Nephron progenitor cell (in vitro differentiated cells): ENCODE measurements at regions not wholly inside any gene's neighbourhood (a gene's known extent, or its start where the extent isn't known, plus 50 kb on each side); places are given as distances from the start of the nearest gene placed in this dataset.

ENCODE experiments used
- DNase-seq: peaks from one replicate; pipeline ENCODE4 v3.0.0; 2021
- H3K27ac Mint-ChIP-seq: 2 replicates; pipeline ENCODE4 v1.8.0; 2021; ENCODE audit warnings: mild to moderate bottlenecking, moderate library complexity, mixed read lengths
- H3K27me3 Mint-ChIP-seq: 2 replicates; pipeline ENCODE4 v1.8.0; 2021; ENCODE audit warnings: mild to moderate bottlenecking, low read depth, mixed read lengths; ENCODE audit not compliant: poor library complexity
- H3K36me3 Mint-ChIP-seq: 2 replicates; pipeline ENCODE4 v1.8.0; 2021; ENCODE audit warnings: low read depth, mixed read lengths
- H3K4me1 Mint-ChIP-seq: 2 replicates; pipeline ENCODE4 v1.8.0; 2021; ENCODE audit warnings: mixed read lengths
- H3K4me3 Mint-ChIP-seq: 2 replicates; pipeline ENCODE4 v1.8.0; 2021; ENCODE audit warnings: mild to moderate bottlenecking, moderate library complexity, mixed read lengths
- H3K9me3 Mint-ChIP-seq: 2 replicates; pipeline ENCODE4 v1.8.0; 2021; ENCODE audit warnings: mild to moderate bottlenecking, moderate library complexity, mixed read lengths
- TF ChIP-seq, protein P1 (sequence below): fragments of 200-600 bp; sonication (generic); IDR thresholded peaks from 2 replicates; pipeline ENCODE4 v1.5.0; 2021; ENCODE audit warnings: antibody characterized with exemption

DNA sequence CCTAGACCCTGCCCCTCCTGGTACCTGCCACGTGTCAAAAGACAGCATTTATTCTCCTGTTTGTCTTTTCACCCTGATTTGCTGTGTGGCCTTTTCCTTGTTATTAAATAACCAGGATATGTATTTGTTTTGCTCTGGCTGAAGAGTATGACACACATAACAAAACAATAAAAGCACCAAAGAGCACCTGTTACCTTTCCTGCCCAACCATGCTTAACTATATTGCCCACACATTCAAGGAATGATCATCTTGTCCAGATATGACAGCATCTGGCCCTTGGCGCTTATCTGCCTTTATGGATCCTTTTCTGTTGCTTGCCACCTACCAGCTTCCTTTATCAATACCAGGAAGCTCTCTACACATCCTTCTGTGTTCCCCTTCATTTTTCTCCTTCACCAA is 357.7 kb downstream of the FGFR2 start:
- TF ChIP-seq, protein P1, sequence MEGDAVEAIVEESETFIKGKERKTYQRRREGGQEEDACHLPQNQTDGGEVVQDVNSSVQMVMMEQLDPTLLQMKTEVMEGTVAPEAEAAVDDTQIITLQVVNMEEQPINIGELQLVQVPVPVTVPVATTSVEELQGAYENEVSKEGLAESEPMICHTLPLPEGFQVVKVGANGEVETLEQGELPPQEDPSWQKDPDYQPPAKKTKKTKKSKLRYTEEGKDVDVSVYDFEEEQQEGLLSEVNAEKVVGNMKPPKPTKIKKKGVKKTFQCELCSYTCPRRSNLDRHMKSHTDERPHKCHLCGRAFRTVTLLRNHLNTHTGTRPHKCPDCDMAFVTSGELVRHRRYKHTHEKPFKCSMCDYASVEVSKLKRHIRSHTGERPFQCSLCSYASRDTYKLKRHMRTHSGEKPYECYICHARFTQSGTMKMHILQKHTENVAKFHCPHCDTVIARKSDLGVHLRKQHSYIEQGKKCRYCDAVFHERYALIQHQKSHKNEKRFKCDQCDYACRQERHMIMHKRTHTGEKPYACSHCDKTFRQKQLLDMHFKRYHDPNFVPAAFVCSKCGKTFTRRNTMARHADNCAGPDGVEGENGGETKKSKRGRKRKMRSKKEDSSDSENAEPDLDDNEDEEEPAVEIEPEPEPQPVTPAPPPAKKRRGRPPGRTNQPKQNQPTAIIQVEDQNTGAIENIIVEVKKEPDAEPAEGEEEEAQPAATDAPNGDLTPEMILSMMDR, result no peak
- Mint-ChIP-seq H3K4me1 (peaks cover 42% of the 10 kb centered on the region), H3K4me3 (no peak overlapping the region), H3K27ac (no peak overlapping the region), H3K27me3 (peaks cover 16% of the 10 kb centered on the region), H3K36me3 (no peaks in the 10 kb centered on the region), H3K9me3 (peaks cover 23% of the 10 kb centered on the region)
- no peak for DNase-seq

DNA sequence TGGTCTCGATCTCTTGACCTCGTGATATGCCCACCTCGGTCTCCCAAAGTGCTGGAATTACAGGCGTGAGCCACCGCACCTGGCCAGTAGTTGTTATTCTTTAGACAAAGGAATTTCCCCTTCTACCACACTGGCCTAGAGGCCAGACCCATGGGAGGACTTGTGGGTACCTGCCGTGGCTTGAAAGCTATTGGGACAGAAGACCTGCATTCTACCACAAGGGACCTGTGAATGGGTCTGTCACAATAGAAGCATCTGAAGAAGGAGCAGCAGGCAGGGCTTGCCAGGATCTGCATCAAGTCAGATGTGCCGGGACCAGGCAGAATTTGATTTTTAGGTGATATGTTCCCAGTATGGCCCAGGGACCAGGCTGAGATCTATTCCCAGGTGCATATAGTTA is 356.9 kb downstream of the FGFR2 start:
- no peak for DNase-seq
- no peak overlapping the region for H3K4me3 Mint-ChIP-seq
- no peaks in the 10 kb centered on the region for H3K36me3 Mint-ChIP-seq
- H3K9me3 Mint-ChIP-seq, result peaks cover 15% of the 10 kb centered on the region
- TF ChIP-seq, protein P1, result no peak
- peaks cover 46% of the 10 kb centered on the region for H3K4me1 Mint-ChIP-seq
- no peak overlapping the region for H3K27ac Mint-ChIP-seq
- H3K27me3 Mint-ChIP-seq, result peaks cover 12% of the 10 kb centered on the region

DNA sequence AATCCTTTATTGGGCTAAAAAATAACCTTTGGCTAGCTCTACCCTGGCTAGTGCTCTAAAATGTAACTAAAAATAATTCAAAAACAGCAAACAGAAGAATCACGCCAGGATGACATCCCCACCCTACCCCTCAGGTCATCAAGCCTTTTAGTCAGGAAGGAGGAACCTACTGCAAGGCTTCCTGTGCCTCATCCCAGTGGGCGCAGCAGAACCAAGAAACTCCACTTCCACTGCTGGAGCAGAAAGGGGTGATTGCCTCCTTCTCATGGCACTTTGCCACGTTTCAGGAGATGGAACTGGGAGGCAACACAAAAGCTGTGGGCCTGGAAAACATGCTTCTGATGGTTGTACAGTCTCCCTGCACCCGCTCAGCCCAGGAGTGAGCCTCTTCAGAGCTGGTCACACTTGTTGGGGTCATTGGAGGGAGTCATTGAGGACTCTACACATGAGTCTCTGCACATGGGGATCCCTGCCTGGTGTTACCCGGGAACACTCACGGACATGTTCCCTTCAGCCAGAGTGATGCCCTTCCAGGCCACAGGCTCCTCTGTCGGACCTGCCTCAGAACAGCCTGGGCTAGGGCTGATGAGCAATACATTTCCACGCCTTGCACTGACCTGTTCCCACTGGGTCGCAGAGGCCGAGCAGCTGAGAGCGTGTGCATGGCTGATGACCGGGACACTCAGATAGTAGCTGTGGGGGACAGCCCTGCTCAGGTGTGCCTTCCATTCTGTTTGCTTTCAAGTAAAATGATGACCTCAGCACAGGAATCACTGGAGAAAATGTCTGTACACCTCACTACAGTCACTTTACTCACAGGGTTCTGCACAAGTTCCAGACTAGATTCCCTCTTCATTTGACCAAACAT is 355.3 kb downstream of the FGFR2 start:
- Mint-ChIP-seq H3K9me3 (peaks cover 5% of the 10 kb centered on the region), H3K27ac (no peak overlapping the region)

DNA sequence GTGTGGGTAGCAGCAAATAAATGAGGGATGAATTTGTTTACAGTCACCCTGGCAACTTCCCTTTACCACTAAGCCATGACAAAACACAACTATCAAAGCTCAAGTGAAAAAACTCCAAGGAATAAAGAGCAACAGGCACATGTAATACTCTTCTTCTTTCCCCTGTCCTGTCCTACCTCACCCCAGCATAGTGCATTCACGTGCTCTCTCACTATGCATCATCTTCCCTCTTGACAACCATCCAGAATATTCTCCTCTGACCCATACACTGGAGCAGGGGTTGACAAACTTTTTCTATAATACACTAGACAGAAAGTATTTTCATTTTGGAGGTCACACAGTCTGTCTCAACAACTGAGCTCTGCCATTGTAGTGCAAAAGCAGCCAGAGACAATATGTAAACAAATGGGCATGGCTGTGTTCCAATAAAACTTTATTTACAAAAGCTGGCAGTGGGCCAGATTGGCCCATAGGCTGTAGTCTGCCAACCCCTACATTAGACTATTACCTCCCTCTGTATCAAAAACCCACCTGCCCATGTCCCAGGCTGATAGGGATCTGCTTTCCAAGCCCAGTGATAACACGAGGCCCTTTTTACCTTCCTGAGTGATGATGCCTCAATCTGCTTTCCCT is 354.5 kb downstream of the FGFR2 start:
- TF ChIP-seq, protein P1, result no peak
- H3K4me3 Mint-ChIP-seq, result no peak overlapping the region

More for the DNA sequence above, 355.3 kb downstream of the FGFR2 start:
- no peak overlapping the region for H3K4me3 Mint-ChIP-seq
- H3K27me3 Mint-ChIP-seq, result peaks cover 12% of the 10 kb centered on the region
- peaks cover 54% of the 10 kb centered on the region for H3K4me1 Mint-ChIP-seq
- H3K36me3 Mint-ChIP-seq, result no peaks in the 10 kb centered on the region
- TF ChIP-seq, protein P1, result no peak
- DNase-seq, result no peak

DNA sequence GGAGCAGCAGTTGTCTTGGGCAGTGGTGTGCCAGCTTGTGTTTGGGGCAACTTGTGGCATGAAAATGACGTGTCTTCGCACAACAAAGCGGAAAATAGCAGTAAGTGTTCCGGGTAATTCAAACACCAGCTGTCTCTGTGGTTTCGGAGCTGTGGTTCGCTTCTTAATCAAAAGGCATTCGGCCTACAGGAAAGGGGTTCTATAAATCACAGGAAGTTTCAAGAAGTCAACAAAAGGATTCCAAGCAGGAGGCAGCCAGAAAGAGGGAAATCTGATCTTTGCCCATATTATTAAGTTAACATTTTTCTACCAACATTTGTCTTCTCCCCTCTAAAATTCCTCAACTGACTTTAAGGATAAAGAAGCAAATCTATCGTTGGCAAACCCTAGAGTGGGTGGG is 353.4 kb downstream of the FGFR2 start:
- peak; percentile 6 for DNase-seq
- peak overlapping the region; percentile 56 for H3K4me3 Mint-ChIP-seq
- TF ChIP-seq, protein P1, result no peak
- H3K36me3 Mint-ChIP-seq, result no peaks in the 10 kb centered on the region
- H3K27me3 Mint-ChIP-seq, result peaks cover 13% of the 10 kb centered on the region
- H3K9me3 Mint-ChIP-seq, result no peaks in the 10 kb centered on the region
- H3K27ac Mint-ChIP-seq, result peak overlapping the region; percentile 93
- peaks cover 52% of the 10 kb centered on the region for H3K4me1 Mint-ChIP-seq

More for the DNA sequence above, 354.5 kb downstream of the FGFR2 start:
- Mint-ChIP-seq H3K4me1 (peaks cover 59% of the 10 kb centered on the region), H3K27me3 (peaks cover 11% of the 10 kb centered on the region), H3K9me3 (no peaks in the 10 kb centered on the region), H3K36me3 (no peaks in the 10 kb centered on the region), H3K27ac (no peak overlapping the region)
- DNase-seq, result no peak
